ENCODE measurements at regions not wholly inside any gene's neighbourhood (a gene's known extent, or its start where the extent isn't known, plus 50 kb on each side); places are given as distances from the start of the nearest gene placed in this dataset.

DNA sequence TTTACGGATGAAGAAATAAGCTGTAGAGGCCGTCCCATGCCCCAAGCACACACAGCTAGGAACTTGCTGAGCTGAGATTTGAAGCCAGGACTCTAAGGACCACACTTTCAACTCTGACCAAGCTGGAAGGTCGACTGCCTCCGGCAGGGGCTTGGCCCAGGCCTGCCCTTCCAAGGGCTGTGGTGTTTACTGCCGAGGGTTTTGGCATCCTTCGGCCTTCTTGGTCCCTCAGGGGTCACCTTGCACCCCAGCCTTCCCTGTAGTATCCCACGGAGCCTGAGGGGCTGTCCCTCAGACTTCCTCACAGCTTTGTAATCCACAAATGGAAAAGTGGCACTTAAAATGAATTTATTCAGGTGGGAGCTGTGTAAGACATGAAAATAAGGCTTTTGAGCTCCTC, 83.7 kb upstream of the SPRY4 start (continued):
- no peak for TF ChIP-seq ZNF460 (CRISPR knock-in tag; IDR thresholded peaks at IDR 0.05; ENCODE audit: borderline replicate concordance)

DNA sequence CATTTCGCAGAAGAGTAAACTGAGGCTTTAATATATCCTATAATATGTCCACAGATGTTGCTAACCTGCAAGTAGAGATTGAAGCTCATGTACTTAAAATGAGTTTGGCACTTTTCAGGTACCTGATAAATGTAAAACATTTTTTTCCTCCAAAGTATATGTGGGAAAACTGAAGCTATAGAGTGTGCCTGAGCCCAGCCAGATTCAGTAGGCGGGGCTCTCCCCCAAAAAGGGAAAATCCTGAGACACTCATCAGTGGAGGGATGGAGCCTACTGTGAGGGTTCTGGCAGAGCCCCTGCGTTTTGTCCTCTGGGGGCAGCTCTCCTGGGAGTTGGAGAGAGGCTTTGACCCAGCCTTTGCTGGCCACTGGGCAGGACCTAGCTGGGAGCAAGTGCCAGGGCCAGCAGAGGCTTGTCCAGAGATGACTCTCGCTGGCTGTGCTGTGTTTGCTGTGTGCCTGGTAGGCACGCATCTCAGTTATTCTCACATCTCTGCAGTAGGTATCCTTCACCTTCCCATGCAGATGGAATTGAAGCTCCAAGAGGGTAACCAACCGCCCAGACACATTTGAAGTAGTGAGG, 81.1 kb upstream of the SPRY4 start:
- H3K27me3 ChIP-seq (ENCODE audit: control insufficient read depth in 1 of 2, insufficient read depth in 2 of 2, low read length in 2 of 2), result no peaks in the 10 kb centered on the region
- WGBS (ENCODE audit: low lambda C conversion rate), result 83% methylated on average over 3 of the region's 6 CpGs
- H2AFZ ChIP-seq (ENCODE audit: low read length), result no peak overlapping the region
- no peak for FAIRE-seq
- no peak overlapping the region for H3K4me2 ChIP-seq (ENCODE audit: low read depth, low read length)
- no peak overlapping the region for H3K9ac ChIP-seq (ENCODE audit: insufficient read depth, low read depth, low read length)
- H4K20me1 ChIP-seq (ENCODE audit: insufficient read depth, low read length), result no peaks in the 10 kb centered on the region
- peaks cover 0 to 3% of the 10 kb centered on the region in 2 experiments; a peak in 2 of 5 replicates for H3K36me3 ChIP-seq (replicated peaks in 1 of 2; ENCODE audit: control insufficient read depth in 1 of 2, insufficient read depth in 2 of 2, low read length in 2 of 2)
- peaks cover 11% of the 10 kb centered on the region for H3K4me1 ChIP-seq (ENCODE audit: insufficient read depth, low read length)
- ATAC-seq, result no peak
- intact Hi-C loops (cut with micrococcal nuclease; ENCODE audit: unreplicated experiment), result no loop called here
- ChIA-PET CTCF (ENCODE audit: low intra/inter-chr PET ratio, low total read pairs) (no interaction called here), POLR2A (no interaction called here)
- BruUV-seq (replicated peaks), result no TSS peak
- H3K9me3 ChIP-seq (ENCODE audit: low read length), result no peaks in the 10 kb centered on the region
- no peak overlapping the region for H3K4me3 ChIP-seq (replicated peaks in 1 of 3; ENCODE audit: insufficient read depth in 1 of 3, low read depth in 2 of 3, low read length in 3 of 3)
- no peak for DNase-seq (ENCODE audit: low spot score)
- in situ Hi-C loops (cut with HindIII; ENCODE audit: extremely low pct_ligation_motif_present, low pct_unique_long_range_greater_than_20kb), result no loop called here
- H3K79me2 ChIP-seq (ENCODE audit: insufficient read depth, low read length), result no peaks in the 10 kb centered on the region
- no peak overlapping the region for H3K27ac ChIP-seq (ENCODE audit: extremely low read length, insufficient read depth, low read length)
- TF ChIP-seq, protein P1, sequence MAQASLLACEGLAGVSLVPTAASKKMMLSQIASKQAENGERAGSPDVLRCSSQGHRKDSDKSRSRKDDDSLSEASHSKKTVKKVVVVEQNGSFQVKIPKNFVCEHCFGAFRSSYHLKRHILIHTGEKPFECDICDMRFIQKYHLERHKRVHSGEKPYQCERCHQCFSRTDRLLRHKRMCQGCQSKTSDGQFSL (CRISPR knock-in tag; IDR thresholded peaks at IDR 0.05), result no peak
- TF ChIP-seq, protein P2, sequence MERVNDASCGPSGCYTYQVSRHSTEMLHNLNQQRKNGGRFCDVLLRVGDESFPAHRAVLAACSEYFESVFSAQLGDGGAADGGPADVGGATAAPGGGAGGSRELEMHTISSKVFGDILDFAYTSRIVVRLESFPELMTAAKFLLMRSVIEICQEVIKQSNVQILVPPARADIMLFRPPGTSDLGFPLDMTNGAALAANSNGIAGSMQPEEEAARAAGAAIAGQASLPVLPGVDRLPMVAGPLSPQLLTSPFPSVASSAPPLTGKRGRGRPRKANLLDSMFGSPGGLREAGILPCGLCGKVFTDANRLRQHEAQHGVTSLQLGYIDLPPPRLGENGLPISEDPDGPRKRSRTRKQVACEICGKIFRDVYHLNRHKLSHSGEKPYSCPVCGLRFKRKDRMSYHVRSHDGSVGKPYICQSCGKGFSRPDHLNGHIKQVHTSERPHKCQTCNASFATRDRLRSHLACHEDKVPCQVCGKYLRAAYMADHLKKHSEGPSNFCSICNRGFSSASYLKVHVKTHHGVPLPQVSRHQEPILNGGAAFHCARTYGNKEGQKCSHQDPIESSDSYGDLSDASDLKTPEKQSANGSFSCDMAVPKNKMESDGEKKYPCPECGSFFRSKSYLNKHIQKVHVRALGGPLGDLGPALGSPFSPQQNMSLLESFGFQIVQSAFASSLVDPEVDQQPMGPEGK (CRISPR knock-in tag; IDR thresholded peaks at IDR 0.05), result no peak
- TF ChIP-seq TCF12 (IDR thresholded peaks at IDR 0.05), result no peak
- no peak for TF ChIP-seq TCF12 (CRISPR knock-in tag; IDR thresholded peaks at IDR 0.05)
- TF ChIP-seq ZC3H4 (CRISPR knock-in tag; IDR thresholded peaks at IDR 0.05; ENCODE audit: borderline replicate concordance), result no peak
- no peak for TF ChIP-seq ZNF749 (CRISPR knock-in tag; IDR thresholded peaks at IDR 0.05; ENCODE audit: borderline replicate concordance)
- no peak for TF ChIP-seq ZNF720 (CRISPR knock-in tag; IDR thresholded peaks at IDR 0.05)
- TF ChIP-seq ETV5 (CRISPR knock-in tag; IDR thresholded peaks at IDR 0.05; ENCODE audit: borderline replicate concordance), result no peak
- TF ChIP-seq SNAPC2 (CRISPR knock-in tag; IDR thresholded peaks at IDR 0.05), result no peak
- TF ChIP-seq JUN (CRISPR knock-in tag; IDR thresholded peaks at IDR 0.05), result no peak
- TF ChIP-seq, protein P3, sequence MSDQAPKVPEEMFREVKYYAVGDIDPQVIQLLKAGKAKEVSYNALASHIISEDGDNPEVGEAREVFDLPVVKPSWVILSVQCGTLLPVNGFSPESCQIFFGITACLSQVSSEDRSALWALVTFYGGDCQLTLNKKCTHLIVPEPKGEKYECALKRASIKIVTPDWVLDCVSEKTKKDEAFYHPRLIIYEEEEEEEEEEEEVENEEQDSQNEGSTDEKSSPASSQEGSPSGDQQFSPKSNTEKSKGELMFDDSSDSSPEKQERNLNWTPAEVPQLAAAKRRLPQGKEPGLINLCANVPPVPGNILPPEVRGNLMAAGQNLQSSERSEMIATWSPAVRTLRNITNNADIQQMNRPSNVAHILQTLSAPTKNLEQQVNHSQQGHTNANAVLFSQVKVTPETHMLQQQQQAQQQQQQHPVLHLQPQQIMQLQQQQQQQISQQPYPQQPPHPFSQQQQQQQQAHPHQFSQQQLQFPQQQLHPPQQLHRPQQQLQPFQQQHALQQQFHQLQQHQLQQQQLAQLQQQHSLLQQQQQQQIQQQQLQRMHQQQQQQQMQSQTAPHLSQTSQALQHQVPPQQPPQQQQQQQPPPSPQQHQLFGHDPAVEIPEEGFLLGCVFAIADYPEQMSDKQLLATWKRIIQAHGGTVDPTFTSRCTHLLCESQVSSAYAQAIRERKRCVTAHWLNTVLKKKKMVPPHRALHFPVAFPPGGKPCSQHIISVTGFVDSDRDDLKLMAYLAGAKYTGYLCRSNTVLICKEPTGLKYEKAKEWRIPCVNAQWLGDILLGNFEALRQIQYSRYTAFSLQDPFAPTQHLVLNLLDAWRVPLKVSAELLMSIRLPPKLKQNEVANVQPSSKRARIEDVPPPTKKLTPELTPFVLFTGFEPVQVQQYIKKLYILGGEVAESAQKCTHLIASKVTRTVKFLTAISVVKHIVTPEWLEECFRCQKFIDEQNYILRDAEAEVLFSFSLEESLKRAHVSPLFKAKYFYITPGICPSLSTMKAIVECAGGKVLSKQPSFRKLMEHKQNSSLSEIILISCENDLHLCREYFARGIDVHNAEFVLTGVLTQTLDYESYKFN (CRISPR knock-in tag; conservative IDR thresholded peaks at IDR 0.05), result no peak
- TF ChIP-seq, protein P4, sequence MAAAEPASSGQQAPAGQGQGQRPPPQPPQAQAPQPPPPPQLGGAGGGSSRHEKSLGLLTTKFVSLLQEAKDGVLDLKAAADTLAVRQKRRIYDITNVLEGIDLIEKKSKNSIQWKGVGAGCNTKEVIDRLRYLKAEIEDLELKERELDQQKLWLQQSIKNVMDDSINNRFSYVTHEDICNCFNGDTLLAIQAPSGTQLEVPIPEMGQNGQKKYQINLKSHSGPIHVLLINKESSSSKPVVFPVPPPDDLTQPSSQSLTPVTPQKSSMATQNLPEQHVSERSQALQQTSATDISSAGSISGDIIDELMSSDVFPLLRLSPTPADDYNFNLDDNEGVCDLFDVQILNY (CRISPR knock-in tag; conservative IDR thresholded peaks at IDR 0.05), result no peak
- no peak for TF ChIP-seq ESRRA (CRISPR knock-in tag; IDR thresholded peaks at IDR 0.05; ENCODE audit: low read depth)
- TF ChIP-seq SPEN (CRISPR knock-in tag; IDR thresholded peaks at IDR 0.05; ENCODE audit: low read depth), result no peak
- TF ChIP-seq PTBP1 (IDR thresholded peaks at IDR 0.05; ENCODE audit: low read depth, low read length, poor library complexity, severe bottlenecking), result no peak
